Skin epidermis (tissue), 12 donors: ENCODE measurements at regions not wholly inside any gene's neighbourhood (a gene's known extent, or its start where the extent isn't known, plus 50 kb on each side); places are given as distances from the start of the nearest gene placed in this dataset.

Source experiments
- H3K27ac ChIP-seq, 21 experiments: fragments of 200-600 bp; sonication (generic) in 11 of 21; one replicate each; pipeline ENCODE4 v1.5.0; 2020; ENCODE audit warnings: mild to moderate bottlenecking in 3 of 21, inconsistent platforms in 2 of 21, moderate library complexity in 2 of 21
- H3K4me3 ChIP-seq, 7 experiments: fragments of 200-600 bp; sonication (generic) in 2 of 7; one replicate each; pipeline ENCODE4 v1.5.0; 2020; ENCODE audit warnings: inconsistent platforms in 2 of 7, mild to moderate bottlenecking in 2 of 7, moderate library complexity in 1 of 7

DNA sequence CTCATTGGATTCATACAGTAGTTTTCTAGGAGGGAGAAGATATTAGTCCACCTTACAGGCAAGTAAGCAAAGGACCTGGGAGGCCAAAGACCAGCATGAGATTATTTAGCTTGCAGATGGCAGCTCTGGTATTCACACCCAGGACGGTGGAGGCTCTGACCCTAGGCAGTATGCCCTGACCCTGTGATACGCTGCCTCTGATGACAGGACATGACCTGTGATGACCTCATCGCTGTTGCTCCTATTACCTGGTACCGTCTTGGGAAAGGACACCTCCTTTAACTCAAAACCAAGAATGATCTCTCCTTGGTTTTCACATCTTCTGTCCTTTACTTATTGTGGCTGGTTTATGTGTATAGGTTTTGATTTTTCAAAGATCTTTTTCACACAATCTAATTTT lies 298.6 kb downstream of the CLIC5 start:
- H3K4me3 ChIP-seq: no peak overlapping the region
- H3K27ac ChIP-seq: no peak overlapping the region

DNA sequence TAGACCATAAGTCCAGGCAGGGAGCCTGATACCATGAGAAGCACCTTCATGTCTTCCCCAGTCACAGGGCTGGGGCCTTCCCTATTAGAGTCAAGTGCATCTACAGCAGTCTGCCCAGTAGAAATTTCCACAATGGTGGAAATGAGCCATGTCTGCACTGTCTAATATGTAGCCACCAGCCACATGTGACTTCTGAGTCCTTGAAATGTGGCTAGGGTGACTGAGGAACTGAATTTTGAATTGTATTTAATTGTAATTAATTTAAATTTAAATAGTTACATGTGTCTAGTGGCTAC lies 300.2 kb downstream of the CLIC5 start:
- Histone ChIP-seq H3K4me3 (no peak overlapping the region), H3K27ac (no peak overlapping the region)

DNA sequence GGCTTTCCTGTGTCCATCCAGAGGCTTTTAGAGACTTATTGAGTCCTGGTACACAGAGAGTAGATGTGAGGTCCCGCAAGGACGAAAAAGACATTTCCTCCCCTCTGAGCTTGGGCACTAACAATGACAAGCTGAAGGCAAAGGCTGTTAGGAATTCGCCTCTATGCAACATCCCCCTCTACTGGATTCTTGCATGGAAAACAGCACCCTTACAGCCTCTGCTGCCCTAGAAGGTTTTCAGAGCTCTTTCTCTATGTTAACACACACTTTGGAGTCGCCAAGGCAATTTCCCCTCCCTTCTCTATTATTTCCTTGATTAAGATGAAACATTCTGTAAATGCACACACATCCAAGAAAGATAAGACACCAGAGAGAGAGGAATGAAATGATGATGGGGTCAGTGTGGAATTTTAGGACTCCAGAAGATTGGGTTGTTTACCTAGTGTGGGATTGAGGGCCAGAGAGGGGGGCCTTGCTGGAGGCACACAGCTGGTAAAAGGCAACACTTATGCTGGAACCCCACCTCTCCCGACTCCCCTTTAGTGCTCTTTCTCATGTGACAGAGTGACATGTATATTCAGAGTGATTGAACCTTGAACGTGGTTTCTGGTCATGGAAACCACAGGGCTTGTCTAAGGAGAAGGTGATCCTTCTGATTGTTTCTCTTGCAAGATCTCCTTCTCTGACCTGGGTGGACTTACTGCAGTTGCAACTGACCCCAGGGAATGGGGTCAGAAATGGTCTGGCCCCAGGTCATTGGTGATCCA lies 300.7 kb downstream of the CLIC5 start:
- Histone ChIP-seq H3K4me3 (no peak overlapping the region), H3K27ac (peak overlapping the region in 5 of 21 experiments; percentile 24 to 70 (median 36))

DNA sequence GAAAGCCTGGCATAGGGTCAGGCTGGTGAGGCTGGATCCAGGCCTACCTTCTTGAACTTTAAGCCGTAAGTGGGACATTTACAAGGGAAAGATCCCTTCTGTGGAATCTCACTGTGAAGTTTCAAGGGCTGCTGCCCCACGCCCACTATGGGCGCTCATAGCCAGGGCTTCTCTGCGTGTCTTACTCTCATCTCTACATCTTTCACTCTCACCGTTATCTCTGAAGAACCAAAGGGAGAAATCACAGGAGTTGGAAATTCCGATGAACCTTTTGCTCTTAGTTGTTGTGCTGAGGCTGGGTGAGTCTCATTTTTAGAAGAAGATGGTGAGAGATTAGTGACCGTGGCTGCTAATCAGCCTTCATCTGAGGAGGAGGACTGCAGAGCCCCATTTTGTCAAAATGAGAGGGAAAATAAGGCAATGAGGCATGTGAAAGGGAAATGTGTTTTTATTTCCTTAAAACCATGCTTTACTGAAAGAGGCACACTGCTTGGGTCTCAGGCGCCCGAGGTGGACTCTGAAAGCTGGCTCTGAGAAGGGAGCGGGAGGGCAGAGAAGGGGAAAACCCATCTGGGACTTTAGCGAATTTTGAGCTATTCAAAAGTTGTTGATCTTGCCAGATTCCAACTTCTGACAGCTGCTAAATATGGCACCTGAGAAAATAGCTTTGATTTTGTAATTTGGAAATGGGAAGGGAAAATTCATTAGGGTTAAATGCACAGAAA lies 301.5 kb downstream of the CLIC5 start:
- Histone ChIP-seq H3K4me3 (no peak overlapping the region), H3K27ac (peak overlapping the region in 5 of 21 experiments; percentile 24 to 70 (median 36))
